OCI-LY7 (cell line): ENCODE measurements at regions not wholly inside any gene's neighbourhood (a gene's known extent, or its start where the extent isn't known, plus 50 kb on each side); places are given as distances from the start of the nearest gene placed in this dataset.

Source experiments
- BruUV-seq: library from RNA; stranded (reverse); fragments of 400-500 nt; replicated peaks from 2 replicates; lab custom pipeline; 2021; lab: Mats Ljungman, UMichigan
- CTCF ChIA-PET: fragments of 300-600 bp; sonication (Branson Sonifier 250); formaldehyde crosslinking; loops from one replicate; lab custom pipeline; 2022; ENCODE audit warnings: antibody characterized with exemption; ENCODE audit not compliant: unreplicated experiment; lab: Charles Lee
- POLR2A ChIA-PET: fragments of 300-600 bp; sonication (Branson Sonifier 250); formaldehyde crosslinking; loops from one replicate; lab custom pipeline; 2022; ENCODE audit warnings: antibody characterized with exemption; lab: Charles Lee
- DNase-seq: peaks from one replicate; pipeline ENCODE4 v3.0.0-alpha.2; 2015; ENCODE audit warnings: low spot score
- H2AFZ ChIP-seq: fragments of 200-600 bp; sonication (generic), shearing (Covaris generic); 2 replicates; pipeline ENCODE4 v1.6.1; 2014; ENCODE audit warnings: mild to moderate bottlenecking, antibody characterized with exemption, low read length, moderate library complexity
- H3K27ac ChIP-seq: fragments of 200-600 bp; sonication (generic); 2 replicates; pipeline ENCODE4 v1.5.1; 2014; ENCODE audit warnings: mixed run types, low read depth, mild to moderate bottlenecking, moderate library complexity, low read length, inconsistent platforms; ENCODE audit not compliant: poor library complexity, severe bottlenecking
- H3K36me3 ChIP-seq: fragments of 200-600 bp; sonication (generic); 2 replicates; pipeline ENCODE4 v1.6.1; 2014; ENCODE audit warnings: mild to moderate bottlenecking, antibody characterized with exemption, low read length, moderate library complexity, mixed read lengths; ENCODE audit not compliant: insufficient read depth
- H3K4me1 ChIP-seq: fragments of 200-600 bp; sonication (generic); 2 replicates; pipeline ENCODE4 v1.5.1; 2014; ENCODE audit warnings: mild to moderate bottlenecking, low read length; ENCODE audit not compliant: insufficient read depth, poor library complexity, severe bottlenecking
- H3K4me2 ChIP-seq: fragments of 200-600 bp; sonication (generic); 2 replicates; pipeline ENCODE4 v1.6.1; 2014; ENCODE audit warnings: mild to moderate bottlenecking, low read length
- H3K4me3 ChIP-seq: fragments of 200-600 bp; sonication (generic); 2 replicates; pipeline ENCODE4 v1.5.1; 2014; ENCODE audit warnings: mild to moderate bottlenecking, low read depth, low read length; ENCODE audit not compliant: poor library complexity, severe bottlenecking
- H3K79me2 ChIP-seq: fragments of 200-600 bp; sonication (generic); 2 replicates; pipeline ENCODE4 v1.6.1; 2016; ENCODE audit warnings: low read depth, mild to moderate bottlenecking, low read length, moderate library complexity, mixed read lengths; ENCODE audit not compliant: insufficient read depth
- H3K9me2 ChIP-seq: fragments of 200-600 bp; sonication (generic); 2 replicates; pipeline ENCODE4 v1.6.1; 2016; ENCODE audit warnings: mild to moderate bottlenecking, low read length, mixed read lengths; ENCODE audit not compliant: insufficient read depth
- H3K9me3 ChIP-seq: fragments of 200-600 bp; sonication (generic); 2 replicates; pipeline ENCODE4 v1.6.1; 2014; ENCODE audit warnings: mild to moderate bottlenecking, mixed run types, low read length, mixed read lengths
- H4K20me1 ChIP-seq: fragments of 200-600 bp; sonication (generic); 2 replicates; pipeline ENCODE4 v1.6.1; 2014; ENCODE audit warnings: mild to moderate bottlenecking, antibody characterized with exemption, low read length, moderate library complexity, mixed read lengths; ENCODE audit not compliant: insufficient read depth
- EZH2phosphoT487 ChIP-seq: fragments of 200-600 bp; sonication (generic); IDR thresholded peaks from 2 replicates; pipeline ENCODE4 v1.6.1; 2018; ENCODE audit warnings: low read depth, borderline replicate concordance, mild to moderate bottlenecking, mixed run types, antibody characterized with exemption, low read length, moderate library complexity, mixed read lengths
- intact Hi-C: fragments of 100-400 bp; cut with micrococcal nuclease; formaldehyde crosslinking; loops from one replicate; pipeline ENCODE4 v1.10.0; 2022; ENCODE audit not compliant: unreplicated experiment
- TF ChIP-seq, protein P1 (sequence below): fragments of 200-600 bp; sonication (generic); conservative IDR thresholded peaks from 2 replicates; pipeline ENCODE4 v1.5.1; 2014; ENCODE audit warnings: mild to moderate bottlenecking, antibody characterized with exemption, low read length, moderate library complexity, mixed read lengths

DNA sequence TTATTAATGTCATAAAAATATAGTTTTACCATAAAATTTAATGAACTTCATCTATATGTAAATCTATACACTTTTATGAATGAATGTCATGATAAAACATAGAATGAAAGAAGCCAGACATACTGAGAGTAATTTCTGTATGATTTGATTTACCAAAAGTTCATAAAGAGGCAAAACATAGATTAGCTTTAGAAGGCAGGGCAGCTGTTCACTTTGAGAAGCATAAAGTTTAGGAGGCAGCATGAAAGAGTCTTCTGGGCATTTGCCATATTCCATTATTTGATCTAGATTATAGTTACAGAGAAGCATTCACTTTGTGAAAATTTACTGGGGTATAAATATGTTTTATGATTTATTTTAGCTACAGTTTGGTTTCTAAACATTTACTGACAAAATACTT, 487.2 kb downstream of the ANKRD7 start:
- CTCF ChIA-PET: no interaction called here
- H3K27ac ChIP-seq: no peak overlapping the region
- no peak overlapping the region for H2AFZ ChIP-seq
- H4K20me1 ChIP-seq: no peaks in the 10 kb centered on the region
- no TSS peak for BruUV-seq
- H3K9me3 ChIP-seq: no peaks in the 10 kb centered on the region
- no peak overlapping the region for H3K4me2 ChIP-seq
- no peaks in the 10 kb centered on the region for H3K4me1 ChIP-seq
- DNase-seq: no peak
- POLR2A ChIA-PET: no interaction called here
- TF ChIP-seq EZH2phosphoT487: no peak
- TF ChIP-seq, protein P1, sequence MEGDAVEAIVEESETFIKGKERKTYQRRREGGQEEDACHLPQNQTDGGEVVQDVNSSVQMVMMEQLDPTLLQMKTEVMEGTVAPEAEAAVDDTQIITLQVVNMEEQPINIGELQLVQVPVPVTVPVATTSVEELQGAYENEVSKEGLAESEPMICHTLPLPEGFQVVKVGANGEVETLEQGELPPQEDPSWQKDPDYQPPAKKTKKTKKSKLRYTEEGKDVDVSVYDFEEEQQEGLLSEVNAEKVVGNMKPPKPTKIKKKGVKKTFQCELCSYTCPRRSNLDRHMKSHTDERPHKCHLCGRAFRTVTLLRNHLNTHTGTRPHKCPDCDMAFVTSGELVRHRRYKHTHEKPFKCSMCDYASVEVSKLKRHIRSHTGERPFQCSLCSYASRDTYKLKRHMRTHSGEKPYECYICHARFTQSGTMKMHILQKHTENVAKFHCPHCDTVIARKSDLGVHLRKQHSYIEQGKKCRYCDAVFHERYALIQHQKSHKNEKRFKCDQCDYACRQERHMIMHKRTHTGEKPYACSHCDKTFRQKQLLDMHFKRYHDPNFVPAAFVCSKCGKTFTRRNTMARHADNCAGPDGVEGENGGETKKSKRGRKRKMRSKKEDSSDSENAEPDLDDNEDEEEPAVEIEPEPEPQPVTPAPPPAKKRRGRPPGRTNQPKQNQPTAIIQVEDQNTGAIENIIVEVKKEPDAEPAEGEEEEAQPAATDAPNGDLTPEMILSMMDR: no peak
- H3K9me2 ChIP-seq: no peaks in the 10 kb centered on the region
- no peak overlapping the region for H3K4me3 ChIP-seq
- no peaks in the 10 kb centered on the region for H3K79me2 ChIP-seq
- no peaks in the 10 kb centered on the region for H3K36me3 ChIP-seq
- intact Hi-C loops: no loop called here

DNA sequence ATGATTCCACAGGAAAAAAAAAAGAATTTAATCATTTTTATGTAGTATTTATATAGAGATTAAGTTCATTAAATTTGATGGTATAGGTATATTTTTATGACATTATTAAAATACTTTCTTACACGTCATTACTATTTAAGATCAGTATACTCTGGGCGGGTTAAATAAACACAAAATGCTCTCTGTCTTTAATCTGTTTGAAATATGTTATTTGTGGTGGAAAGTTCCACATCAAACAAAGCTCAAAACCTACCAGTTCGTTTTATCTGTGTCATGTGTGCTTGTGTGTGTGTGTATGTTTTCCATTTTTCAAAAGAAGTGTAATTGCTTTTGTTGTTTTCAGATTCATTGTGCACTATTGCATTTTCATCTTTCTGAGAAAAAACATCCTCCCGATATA, 488.5 kb downstream of the ANKRD7 start:
- Histone ChIP-seq H3K79me2 (no peaks in the 10 kb centered on the region), H3K36me3 (no peaks in the 10 kb centered on the region), H4K20me1 (no peaks in the 10 kb centered on the region), H3K4me3 (no peak overlapping the region), H2AFZ (no peak overlapping the region), H3K27ac (no peak overlapping the region), H3K9me2 (no peaks in the 10 kb centered on the region), H3K4me1 (no peaks in the 10 kb centered on the region), H3K4me2 (no peak overlapping the region), H3K9me3 (no peaks in the 10 kb centered on the region)
- DNase-seq: no peak
- CTCF ChIA-PET: no interaction called here
- BruUV-seq: no TSS peak
- no peak for TF ChIP-seq EZH2phosphoT487
- TF ChIP-seq, protein P1: no peak
- POLR2A ChIA-PET: no interaction called here
- intact Hi-C loops: no loop called here

DNA sequence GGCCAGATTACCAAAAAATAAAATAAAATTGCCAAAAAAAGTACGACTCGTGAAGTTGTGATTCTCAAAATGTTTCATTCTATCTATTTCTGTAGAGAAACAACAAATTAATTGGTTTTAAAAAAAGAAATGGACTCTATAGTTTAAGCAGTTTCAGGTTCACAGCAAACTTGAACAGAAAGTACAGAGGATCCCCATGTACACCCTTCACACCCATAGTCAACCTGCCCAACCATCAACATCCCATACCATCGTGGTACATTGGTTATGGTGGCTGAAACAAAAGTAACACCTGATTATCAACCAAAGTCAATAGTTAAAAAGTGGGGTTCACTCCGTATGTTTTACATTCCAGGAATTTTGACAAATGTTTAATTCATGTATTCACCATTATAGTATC, 496.1 kb downstream of the ANKRD7 start:
- H3K36me3 ChIP-seq: no peaks in the 10 kb centered on the region
- no peaks in the 10 kb centered on the region for H3K4me1 ChIP-seq
- intact Hi-C loops: no loop called here
- no peak overlapping the region for H3K4me2 ChIP-seq
- no peaks in the 10 kb centered on the region for H3K9me3 ChIP-seq
- no peak for TF ChIP-seq EZH2phosphoT487
- TF ChIP-seq, protein P1: no peak
- H2AFZ ChIP-seq: no peak overlapping the region
- no peaks in the 10 kb centered on the region for H3K79me2 ChIP-seq
- H3K27ac ChIP-seq: no peak overlapping the region
- H4K20me1 ChIP-seq: no peaks in the 10 kb centered on the region
- no TSS peak for BruUV-seq
- no peak overlapping the region for H3K4me3 ChIP-seq
- H3K9me2 ChIP-seq: no peaks in the 10 kb centered on the region
- POLR2A ChIA-PET: no interaction called here
- CTCF ChIA-PET: no interaction called here
- DNase-seq: no peak
